Liver (tissue), 8 donors: ENCODE measurements at regions not wholly inside any gene's neighbourhood (a gene's known extent, or its start where the extent isn't known, plus 50 kb on each side); places are given as distances from the start of the nearest gene placed in this dataset.

Experiments
- DNase-seq: peaks from one replicate; pipeline ENCODE4 v3.0.0-alpha.2; 2017; ENCODE audit warnings: low spot score
- H3K27ac ChIP-seq, 2 donors: one replicate each; pipeline ENCODE4 v1.7.0; 2013; ENCODE audit warnings: inconsistent platforms in 2 of 2, low read length in 2 of 2, control low read depth in 1 of 2, low read depth in 1 of 2, mild to moderate bottlenecking in 1 of 2
- H3K27me3 ChIP-seq, 4 donors: one replicate each; pipeline versions ENCODE4 v1.6.1 to v1.7.0; 2013; ENCODE audit warnings: low read length in 3 of 4, inconsistent platforms in 1 of 4, mild to moderate bottlenecking in 1 of 4, moderate library complexity in 1 of 4; ENCODE audit not compliant: control insufficient read depth in 4 of 4, insufficient read depth in 4 of 4
- H3K36me3 ChIP-seq, 4 donors: one replicate each; pipeline versions ENCODE4 v1.6.1 to v1.7.0; 2013; ENCODE audit warnings: low read length in 3 of 4, mild to moderate bottlenecking in 3 of 4, low read depth in 1 of 4, moderate library complexity in 1 of 4; ENCODE audit not compliant: control insufficient read depth in 4 of 4, insufficient read depth in 3 of 4
- H3K4me1 ChIP-seq, 4 donors: one replicate each; pipeline versions ENCODE4 v1.6.1 to v1.7.0; 2013; ENCODE audit warnings: low read length in 3 of 4, mild to moderate bottlenecking in 3 of 4, moderate library complexity in 1 of 4; ENCODE audit not compliant: control insufficient read depth in 4 of 4, insufficient read depth in 4 of 4
- H3K4me3 ChIP-seq, 3 donors: one replicate each; pipeline versions ENCODE4 v1.6.1 to v1.7.0; 2013; ENCODE audit warnings: low read length in 3 of 3, control low read depth in 1 of 3, low read depth in 1 of 3, mild to moderate bottlenecking in 1 of 3
- H3K9ac ChIP-seq, 2 donors: one replicate each; pipeline ENCODE4 v1.7.0; 2013; ENCODE audit warnings: low read length in 2 of 2, mild to moderate bottlenecking in 2 of 2, moderate library complexity in 2 of 2, control low read depth in 1 of 2, low read depth in 1 of 2
- H3K9me3 ChIP-seq, 4 donors: one replicate each; pipeline versions ENCODE4 v1.6.1 to v1.7.0; 2013; ENCODE audit warnings: low read length in 3 of 4; ENCODE audit not compliant: control insufficient read depth in 4 of 4
- EGR1 ChIP-seq, 2 donors: IDR thresholded peaks; 2 replicates each; pipeline ENCODE4 v1.6.1; 2016 to 2018; ENCODE audit warnings: antibody characterized with exemption in 2 of 2, low read depth in 2 of 2
- FOXA2 ChIP-seq: IDR thresholded peaks from 2 replicates; pipeline ENCODE4 v1.6.1; 2016; ENCODE audit warnings: antibody characterized with exemption
- HNF4G ChIP-seq: IDR thresholded peaks from 2 replicates; pipeline ENCODE4 v1.6.1; 2016; ENCODE audit warnings: antibody characterized with exemption
- JUND ChIP-seq, 2 donors: IDR thresholded peaks; 2 replicates each; pipeline ENCODE4 v1.6.1; 2016; ENCODE audit warnings: antibody characterized with exemption in 2 of 2
- NR2F2 ChIP-seq: IDR thresholded peaks from 2 replicates; pipeline ENCODE4 v1.6.1; 2016; ENCODE audit warnings: antibody characterized with exemption
- REST ChIP-seq: IDR thresholded peaks from 2 replicates; pipeline ENCODE4 v1.6.1; 2016; ENCODE audit warnings: antibody characterized with exemption, mild to moderate bottlenecking
- SP1 ChIP-seq: IDR thresholded peaks from 2 replicates; pipeline ENCODE4 v1.6.1; 2018; ENCODE audit warnings: antibody characterized with exemption, mild to moderate bottlenecking
- TAF1 ChIP-seq: conservative IDR thresholded peaks from 2 replicates; pipeline ENCODE4 v1.6.1; 2016; ENCODE audit warnings: antibody characterized with exemption, mild to moderate bottlenecking
- YY1 ChIP-seq: IDR thresholded peaks from 2 replicates; pipeline ENCODE4 v1.6.1; 2016; ENCODE audit warnings: antibody characterized with exemption, mild to moderate bottlenecking
- ZBTB33 ChIP-seq: IDR thresholded peaks from 2 replicates; pipeline ENCODE4 v1.6.1; 2016; ENCODE audit warnings: antibody characterized with exemption
- WGBS: extraction: QIAGEN DNeasy Blood & Tissue Kit; methylation state at CpG from one replicate; pipeline ENCODE4 v1.1.7; 2013; 5-methylcytosine and 5-hydroxymethylcytosine counted together
- TF ChIP-seq, protein P1 (sequence below): IDR thresholded peaks from 2 replicates; pipeline ENCODE4 v1.6.1; 2016; ENCODE audit warnings: antibody characterized with exemption
- TF ChIP-seq, protein P2 (sequence below): fragments of 150-350 bp; IDR thresholded peaks from 2 replicates; pipeline ENCODE4 v1.5.1; 2017; ENCODE audit warnings: improper control_type of control experiment, low read depth, low read length; ENCODE audit not compliant: missing input control
- donor health status: healthy.
- donor health status: healthy.
- donor health status: healthy.
- donor health status: healthy.
- donor health status: healthy.

DNA sequence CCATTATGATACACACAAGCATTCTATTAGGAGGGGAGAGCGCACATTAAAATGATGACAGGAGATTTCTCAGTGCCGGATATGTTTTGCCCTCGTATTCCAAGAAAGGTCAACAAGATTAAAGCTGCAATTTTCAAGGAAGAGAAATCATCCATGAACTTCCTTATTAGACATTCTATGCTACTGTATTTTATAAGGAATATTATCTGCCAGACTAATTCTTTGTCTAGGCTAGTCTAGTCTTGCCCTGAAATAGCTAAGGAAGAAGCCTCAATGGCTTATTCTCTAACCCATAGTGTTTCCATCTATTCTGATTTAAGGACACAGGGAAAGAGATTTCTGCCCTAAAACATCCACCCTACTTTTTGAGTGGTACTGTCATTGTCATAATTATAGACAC lies 315.4 kb downstream of the ADGRG6 start:
- Histone ChIP-seq H3K27ac (no peak overlapping the region), H3K9me3 (peaks cover 0 to under 1% (median 0%) of the 10 kb centered on the region in 4 donors), H3K36me3 (no peaks in the 10 kb centered on the region), H3K9ac (no peak overlapping the region), H3K4me1 (no peaks in the 10 kb centered on the region), H3K27me3 (no peaks in the 10 kb centered on the region), H3K4me3 (no peak overlapping the region)
- 67% methylated on average over 3 of the region's 3 CpGs for WGBS
- TF ChIP-seq, protein P1, sequence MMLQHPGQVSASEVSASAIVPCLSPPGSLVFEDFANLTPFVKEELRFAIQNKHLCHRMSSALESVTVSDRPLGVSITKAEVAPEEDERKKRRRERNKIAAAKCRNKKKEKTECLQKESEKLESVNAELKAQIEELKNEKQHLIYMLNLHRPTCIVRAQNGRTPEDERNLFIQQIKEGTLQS = no peak
- TF ChIP-seq EGR1 (IDR thresholded peaks at IDR 0.05; ENCODE audit: low read depth in 2 of 2) (no peak), YY1 (no peak), ZBTB33 (no peak), JUND (IDR thresholded peaks at IDR 0.05) (no peak), HNF4G (no peak), NR2F2 (no peak)
- DNase-seq = no peak

DNA sequence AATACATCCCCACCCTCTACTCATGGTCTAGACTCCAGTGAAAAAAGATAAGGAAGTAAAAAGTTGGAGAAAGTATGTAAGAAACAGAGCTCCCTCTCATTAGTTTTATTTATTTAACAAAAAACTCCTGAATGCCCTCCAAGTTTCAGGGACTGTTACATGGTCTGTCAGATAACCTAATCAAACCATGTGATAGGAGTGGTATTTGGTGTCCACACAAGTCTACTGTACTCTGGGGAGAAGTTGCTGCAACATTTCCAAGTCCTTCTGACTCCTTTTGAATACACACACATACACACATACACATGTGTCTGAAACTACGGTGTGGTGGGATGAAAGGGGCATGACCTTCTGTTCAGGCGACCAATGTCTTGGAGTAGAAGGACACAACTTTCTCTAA lies 320.0 kb downstream of the ADGRG6 start:
- 85% methylated on average over 2 of the region's 2 CpGs for WGBS
- H3K4me3 ChIP-seq = no peak overlapping the region
- TF ChIP-seq, protein P2, sequence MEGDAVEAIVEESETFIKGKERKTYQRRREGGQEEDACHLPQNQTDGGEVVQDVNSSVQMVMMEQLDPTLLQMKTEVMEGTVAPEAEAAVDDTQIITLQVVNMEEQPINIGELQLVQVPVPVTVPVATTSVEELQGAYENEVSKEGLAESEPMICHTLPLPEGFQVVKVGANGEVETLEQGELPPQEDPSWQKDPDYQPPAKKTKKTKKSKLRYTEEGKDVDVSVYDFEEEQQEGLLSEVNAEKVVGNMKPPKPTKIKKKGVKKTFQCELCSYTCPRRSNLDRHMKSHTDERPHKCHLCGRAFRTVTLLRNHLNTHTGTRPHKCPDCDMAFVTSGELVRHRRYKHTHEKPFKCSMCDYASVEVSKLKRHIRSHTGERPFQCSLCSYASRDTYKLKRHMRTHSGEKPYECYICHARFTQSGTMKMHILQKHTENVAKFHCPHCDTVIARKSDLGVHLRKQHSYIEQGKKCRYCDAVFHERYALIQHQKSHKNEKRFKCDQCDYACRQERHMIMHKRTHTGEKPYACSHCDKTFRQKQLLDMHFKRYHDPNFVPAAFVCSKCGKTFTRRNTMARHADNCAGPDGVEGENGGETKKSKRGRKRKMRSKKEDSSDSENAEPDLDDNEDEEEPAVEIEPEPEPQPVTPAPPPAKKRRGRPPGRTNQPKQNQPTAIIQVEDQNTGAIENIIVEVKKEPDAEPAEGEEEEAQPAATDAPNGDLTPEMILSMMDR = no peak
- TF ChIP-seq FOXA2 (no peak), HNF4G (no peak), TAF1 (no peak), EGR1 (IDR thresholded peaks at IDR 0.05; ENCODE audit: low read depth in 2 of 2) (no peak), SP1 (no peak), REST (no peak), NR2F2 (no peak)
- TF ChIP-seq, protein P1 = no peak
- no peaks in the 10 kb centered on the region for H3K27me3 ChIP-seq
- no peaks in the 10 kb centered on the region for H3K36me3 ChIP-seq
- H3K9ac ChIP-seq = no peak overlapping the region
- no peaks in the 10 kb centered on the region for H3K4me1 ChIP-seq
- no peaks in the 10 kb centered on the region for H3K9me3 ChIP-seq
- DNase-seq = no peak
- H3K27ac ChIP-seq = no peak overlapping the region
